Astrocyte of the cerebellum (primary cell): ENCODE measurements at regions not wholly inside any gene's neighbourhood (a gene's known extent, or its start where the extent isn't known, plus 50 kb on each side); places are given as distances from the start of the nearest gene placed in this dataset.

Source experiments
- DNase-seq: peaks from one replicate; pipeline ENCODE4 v3.0.0-alpha.2; 2011; ENCODE audit warnings: low read depth
- H3K4me3 ChIP-seq: 2 replicates; pipeline ENCODE4 v1.5.1; 2011; ENCODE audit warnings: mild to moderate bottlenecking, low read depth, low read length, moderate library complexity
- in situ Hi-C: cut with HindIII; loops from 2 replicates; pipeline ENCODE4 v1.10.0; 2017; ENCODE audit warnings: low sequenced_read_pairs
- TF ChIP-seq, protein P1 (sequence below): IDR thresholded peaks from 2 replicates; pipeline ENCODE4 v1.5.1; 2012; ENCODE audit warnings: low read length, low read depth, moderate library complexity, mild to moderate bottlenecking; ENCODE audit errors: missing control alignments

DNA sequence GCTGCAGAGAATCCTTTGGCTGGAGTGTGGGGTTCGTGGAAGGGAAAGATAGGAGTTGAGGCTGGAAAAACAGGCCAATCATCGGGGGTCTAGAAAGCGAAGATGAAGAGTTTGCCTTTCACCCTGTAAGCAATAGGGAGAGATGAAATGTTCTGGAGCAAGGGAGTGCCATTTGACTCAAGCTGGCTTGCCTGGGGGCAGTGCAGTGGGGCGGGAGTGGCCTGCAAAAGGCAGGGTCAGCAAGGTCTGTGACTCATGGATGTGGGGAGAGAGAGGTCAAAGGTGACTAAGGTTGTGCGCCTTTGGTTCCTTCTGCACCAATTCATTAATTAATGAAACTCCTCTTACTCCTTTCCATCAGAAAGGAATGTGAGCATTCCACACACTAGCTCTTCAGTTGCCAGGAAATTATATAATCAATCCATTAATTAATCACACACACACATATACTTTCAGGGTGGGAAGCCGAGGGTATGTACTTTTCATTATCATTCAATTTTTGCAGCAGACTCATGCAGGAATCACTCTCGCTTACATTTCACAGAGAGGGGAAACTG is 227.6 kb downstream of the MYCN start:
- DNase-seq: no peak
- in situ Hi-C loops: no loop called here
- H3K4me3 ChIP-seq: no peak overlapping the region
- TF ChIP-seq, protein P1, sequence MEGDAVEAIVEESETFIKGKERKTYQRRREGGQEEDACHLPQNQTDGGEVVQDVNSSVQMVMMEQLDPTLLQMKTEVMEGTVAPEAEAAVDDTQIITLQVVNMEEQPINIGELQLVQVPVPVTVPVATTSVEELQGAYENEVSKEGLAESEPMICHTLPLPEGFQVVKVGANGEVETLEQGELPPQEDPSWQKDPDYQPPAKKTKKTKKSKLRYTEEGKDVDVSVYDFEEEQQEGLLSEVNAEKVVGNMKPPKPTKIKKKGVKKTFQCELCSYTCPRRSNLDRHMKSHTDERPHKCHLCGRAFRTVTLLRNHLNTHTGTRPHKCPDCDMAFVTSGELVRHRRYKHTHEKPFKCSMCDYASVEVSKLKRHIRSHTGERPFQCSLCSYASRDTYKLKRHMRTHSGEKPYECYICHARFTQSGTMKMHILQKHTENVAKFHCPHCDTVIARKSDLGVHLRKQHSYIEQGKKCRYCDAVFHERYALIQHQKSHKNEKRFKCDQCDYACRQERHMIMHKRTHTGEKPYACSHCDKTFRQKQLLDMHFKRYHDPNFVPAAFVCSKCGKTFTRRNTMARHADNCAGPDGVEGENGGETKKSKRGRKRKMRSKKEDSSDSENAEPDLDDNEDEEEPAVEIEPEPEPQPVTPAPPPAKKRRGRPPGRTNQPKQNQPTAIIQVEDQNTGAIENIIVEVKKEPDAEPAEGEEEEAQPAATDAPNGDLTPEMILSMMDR: no peak

DNA sequence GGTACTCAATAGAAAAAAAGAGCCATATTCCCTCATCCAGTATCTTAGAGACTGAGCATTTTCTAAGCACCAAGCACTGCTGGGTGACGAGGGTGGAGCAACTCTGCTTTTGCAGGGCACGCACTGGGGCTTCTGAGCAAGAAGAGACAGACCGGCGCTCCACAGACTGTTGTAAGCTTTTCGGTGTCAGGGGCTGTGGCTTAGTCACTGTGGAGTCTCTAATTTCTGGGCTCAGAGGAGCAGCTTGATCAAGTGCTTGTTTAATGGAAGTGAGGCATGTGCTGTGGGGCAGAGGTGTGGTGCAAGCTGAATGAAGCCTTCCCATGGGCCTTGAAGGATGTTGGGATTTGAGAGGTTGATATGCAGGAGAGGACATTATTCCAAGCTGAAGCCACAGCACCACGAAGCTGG is 227.1 kb downstream of the MYCN start:
- H3K4me3 ChIP-seq: no peak overlapping the region
- DNase-seq: no peak
- in situ Hi-C loops: no loop called here
- TF ChIP-seq, protein P1: no peak

DNA sequence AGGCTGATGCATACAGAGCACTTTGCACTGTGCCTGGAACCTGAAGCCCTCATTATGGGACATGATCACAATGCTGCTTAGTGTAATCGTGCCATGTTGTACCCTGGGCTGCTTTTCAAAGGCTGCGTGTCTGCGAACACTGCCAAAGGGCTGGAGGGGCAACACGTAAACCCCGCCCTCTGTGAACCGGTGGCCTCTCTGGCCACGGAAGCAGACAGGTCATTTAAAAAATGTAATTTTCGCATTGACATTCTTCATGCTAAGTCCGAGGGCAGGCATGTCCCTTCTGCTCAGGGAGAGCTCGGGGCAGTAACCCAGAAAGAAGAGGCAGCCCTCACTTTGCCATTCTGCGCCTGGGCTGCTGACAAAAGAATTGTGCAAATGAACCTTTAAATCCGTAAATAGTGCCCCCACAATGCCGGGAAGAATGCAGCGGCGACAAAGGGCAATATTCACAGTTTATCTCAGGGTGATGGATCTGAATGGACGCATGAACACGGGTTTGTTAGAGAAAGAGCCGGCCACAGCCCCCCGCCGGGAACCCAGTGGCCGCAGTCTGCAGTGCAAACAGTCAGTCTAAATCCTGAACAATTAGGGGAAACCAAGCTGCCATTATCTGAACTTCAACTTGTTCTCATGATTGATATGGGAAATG is 226.1 kb downstream of the MYCN start:
- TF ChIP-seq, protein P1: no peak
- in situ Hi-C loops: no loop called here

DNA sequence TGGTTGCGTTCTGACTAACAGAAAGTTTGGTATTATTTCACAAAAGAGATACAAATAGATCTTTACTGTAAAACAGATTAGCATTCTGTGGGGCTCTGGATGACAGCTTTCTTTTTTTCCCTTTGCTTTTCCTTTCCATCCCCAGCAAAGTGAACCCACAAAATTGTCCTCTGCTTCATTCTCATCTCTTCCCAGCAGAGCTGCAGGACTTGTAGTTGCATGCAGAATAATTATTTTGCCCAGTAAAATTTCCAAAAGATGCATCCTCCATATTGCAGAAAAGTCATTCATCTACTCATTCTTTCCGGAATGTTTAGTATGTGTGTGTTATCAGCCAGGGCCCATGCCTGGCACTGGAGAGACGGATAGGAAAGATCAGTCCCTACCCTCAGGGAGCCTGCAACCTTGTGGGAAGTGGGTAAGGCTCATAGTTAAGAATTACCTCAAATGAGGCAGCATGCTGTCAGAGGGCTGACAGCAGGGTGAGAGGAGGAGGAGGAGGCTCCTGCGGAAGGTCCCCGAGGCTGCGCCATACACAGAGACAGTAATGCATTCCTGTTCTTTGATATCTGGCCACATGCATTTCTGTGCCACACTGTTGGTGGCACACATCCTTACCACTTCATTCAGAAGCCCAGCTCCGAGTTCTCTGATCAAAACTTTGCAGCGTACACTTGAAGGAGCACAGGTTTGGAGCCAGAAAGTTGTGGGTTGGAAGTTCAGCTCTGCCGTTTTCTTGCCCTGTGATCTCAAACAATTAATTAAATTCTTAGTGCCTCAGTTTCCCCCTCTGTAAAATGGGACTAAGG is 225.4 kb downstream of the MYCN start:
- no peak overlapping the region for H3K4me3 ChIP-seq
- in situ Hi-C loops: no loop called here
- TF ChIP-seq, protein P1: no peak
- DNase-seq: no peak

More for the DNA sequence above, 226.1 kb downstream of the MYCN start:
- no peak overlapping the region for H3K4me3 ChIP-seq
- DNase-seq: no peak

DNA sequence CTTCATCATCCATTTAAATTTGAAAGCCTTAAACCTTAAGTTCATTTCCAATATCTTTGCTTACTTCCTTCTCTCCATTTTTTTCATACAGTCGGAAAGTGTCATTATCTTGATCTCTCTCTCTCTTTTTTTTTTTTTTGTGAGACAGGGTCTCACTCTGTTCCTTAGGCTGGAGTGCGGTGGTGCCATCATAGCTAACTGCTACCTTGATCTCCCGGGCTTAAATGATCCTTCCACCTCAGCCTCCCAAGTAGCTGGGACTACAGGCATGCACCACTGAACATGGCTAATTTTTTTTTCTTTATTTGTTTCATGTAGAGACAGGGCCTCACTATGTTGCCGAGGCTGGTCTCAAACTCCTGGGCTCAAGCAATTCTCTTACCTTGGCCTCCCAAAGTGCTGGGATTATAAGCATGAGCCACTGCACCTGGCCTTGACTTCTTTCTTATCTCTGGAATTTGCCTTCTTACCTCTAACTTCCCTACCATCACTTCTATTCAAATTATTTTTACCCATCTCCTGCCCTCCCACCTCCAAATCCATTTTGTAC is 222.2 kb downstream of the MYCN start:
- H3K4me3 ChIP-seq: no peak overlapping the region
- no peak for DNase-seq
- TF ChIP-seq, protein P1: no peak
- in situ Hi-C loops: no loop called here

DNA sequence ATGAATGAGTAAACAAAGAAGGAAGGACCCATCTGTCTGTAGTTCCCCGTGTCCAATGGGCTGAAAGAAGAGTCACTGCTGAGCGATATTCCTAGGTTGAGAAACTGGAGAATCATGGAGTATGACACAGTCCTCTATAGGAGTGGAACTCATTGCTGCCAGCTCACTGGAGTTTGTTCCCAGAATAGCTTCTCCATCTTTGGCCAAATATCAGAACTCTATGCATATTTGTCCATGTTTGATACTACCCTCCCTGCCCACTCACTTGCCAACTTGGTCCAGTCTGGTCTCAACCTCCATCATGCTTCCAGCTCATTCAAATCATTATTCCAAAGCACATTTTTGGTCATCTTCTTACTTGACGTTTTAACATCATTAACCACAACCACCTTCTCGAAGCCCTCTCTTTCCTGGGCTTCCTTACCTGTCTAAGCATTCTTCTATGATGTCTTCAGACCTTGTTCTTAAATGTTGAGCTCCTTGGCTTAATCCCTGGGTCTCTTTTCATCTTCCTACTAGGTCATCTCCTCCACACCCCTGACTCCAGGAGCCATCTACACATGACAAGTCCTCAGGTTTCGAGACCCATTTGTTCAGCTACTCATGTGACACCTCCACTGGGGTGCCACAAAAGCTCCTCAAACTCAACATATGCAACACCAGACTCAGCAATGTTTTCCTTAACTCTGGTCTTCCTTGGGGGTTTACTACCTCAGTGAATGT is 221.6 kb downstream of the MYCN start:
- TF ChIP-seq, protein P1: no peak
- no peak overlapping the region for H3K4me3 ChIP-seq
- in situ Hi-C loops: no loop called here
- DNase-seq: no peak
